Adrenal gland (tissue), 9 donors: ENCODE measurements at regions not wholly inside any gene's neighbourhood (a gene's known extent, or its start where the extent isn't known, plus 50 kb on each side); places are given as distances from the start of the nearest gene placed in this dataset.
"Not testable (repeated sequence)": the region's sequence is repeated elsewhere in the genome, so short reads cannot be mapped to it uniquely, and the experiment has no call there.

Experiments
- DNase-seq, 7 donors: peaks; one replicate each; pipeline ENCODE4 v3.0.0-alpha.2; 2019 to 2020
- H3K27ac ChIP-seq, 5 donors: fragments of 200-600 bp; sonication (generic) in 4 of 5; 1 replicate in 3 of 5; 2 replicates in 2 of 5; pipeline versions ENCODE4 v1.5.1 to v1.8.0; 2016 to 2020; ENCODE audit warnings: mild to moderate bottlenecking in 1 of 5
- H3K27me3 ChIP-seq: fragments of 200-600 bp; 2 replicates; pipeline ENCODE4 v1.8.0; 2021
- H3K36me3 ChIP-seq, 2 donors: fragments of 200-600 bp; replicated peaks in 1 of 2; 1 replicate in 1 of 2; 2 replicates in 1 of 2; pipeline versions ENCODE4 v1.5.1 to v1.8.0; 2018 to 2022
- H3K4me1 ChIP-seq, 2 donors: fragments of 200-600 bp; replicated peaks in 1 of 2; 1 replicate in 1 of 2; 2 replicates in 1 of 2; pipeline versions ENCODE4 v1.5.1 to v1.8.0; 2018 to 2021
- H3K4me3 ChIP-seq, 4 donors: fragments of 200-600 bp; sonication (generic) in 3 of 4; one replicate each; pipeline ENCODE4 v1.5.1; 2016 to 2018
- H3K9me3 ChIP-seq, 3 donors: fragments of 200-600 bp; sonication (generic) in 1 of 3; replicated peaks in 1 of 3; 1 replicate in 2 of 3; 2 replicates in 1 of 3; pipeline versions ENCODE4 v1.5.1 to v1.8.0; 2016 to 2021
- POLR2A ChIP-seq, 2 donors: fragments of 450-650 bp; IDR thresholded peaks; one replicate each; pipeline ENCODE4 v1.6.1; 2017; ENCODE audit warnings: antibody characterized with exemption in 2 of 2, mild to moderate bottlenecking in 2 of 2, moderate library complexity in 1 of 2
- WGBS, 4 donors: extraction: QIAGEN DNeasy Blood & Tissue Kit in 2 of 4; methylation state at CpG; one replicate each; pipeline versions ENCODE4 v1.1.5 to v1.1.7; 2013 to 2017; 5-methylcytosine and 5-hydroxymethylcytosine counted together
- intact Hi-C, 2 donors: fragments of 100-400 bp; cut with DNase I; formaldehyde crosslinking; loops; one replicate each; pipeline versions ENCODE4 v1.14.1 to v1.15.0; 2022 to 2023
- TF ChIP-seq, protein P1 (sequence below), 6 experiments: fragments of 450-650 bp in 4 of 6; fragments of 200-600 bp in 2 of 6; sonication (generic) in 1 of 6; IDR thresholded peaks; 1 replicate in 5 of 6; 2 replicates in 1 of 6; pipeline versions ENCODE4 v1.5.1 to v1.8.0; 2016 to 2021; ENCODE audit warnings: antibody characterized with exemption in 6 of 6, mild to moderate bottlenecking in 2 of 6, moderate library complexity in 1 of 6
- donor health status: healthy with polysubstance abuse.
- donor health status: Bipolar disorder and iron deficiency.
- donor health status: DM: yes; HTN: yes; CAD: no.
- donor health status: DM: no; HTN: no; CAD: no.
- donor health status: DM: no; HTN: no; CAD: no.

DNA sequence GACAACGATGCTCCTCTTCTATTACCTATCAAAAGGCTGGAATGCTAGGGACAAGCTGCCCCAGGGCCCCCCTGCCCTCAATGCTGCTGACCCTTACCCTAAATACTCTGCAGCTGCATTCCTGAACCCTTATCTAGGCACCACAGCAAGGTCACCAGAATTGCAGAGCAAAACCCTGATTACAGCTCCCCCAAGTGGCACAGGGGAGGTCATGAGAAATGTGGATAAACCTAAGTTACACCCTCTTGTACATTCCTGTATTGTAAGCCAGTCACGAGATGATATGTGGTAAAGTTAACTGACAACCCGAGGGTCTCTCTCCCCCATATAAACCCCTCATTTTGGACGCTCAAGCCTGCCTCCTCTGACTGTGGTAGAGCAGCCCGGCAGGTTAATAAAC lies 411.8 kb upstream of the STXBP6 start:
- no peak overlapping the region for H3K27ac ChIP-seq
- no peaks in the 10 kb centered on the region for H3K4me1 ChIP-seq
- DNase-seq = no peak
- intact Hi-C loops = no loop called here
- TF ChIP-seq, protein P1, sequence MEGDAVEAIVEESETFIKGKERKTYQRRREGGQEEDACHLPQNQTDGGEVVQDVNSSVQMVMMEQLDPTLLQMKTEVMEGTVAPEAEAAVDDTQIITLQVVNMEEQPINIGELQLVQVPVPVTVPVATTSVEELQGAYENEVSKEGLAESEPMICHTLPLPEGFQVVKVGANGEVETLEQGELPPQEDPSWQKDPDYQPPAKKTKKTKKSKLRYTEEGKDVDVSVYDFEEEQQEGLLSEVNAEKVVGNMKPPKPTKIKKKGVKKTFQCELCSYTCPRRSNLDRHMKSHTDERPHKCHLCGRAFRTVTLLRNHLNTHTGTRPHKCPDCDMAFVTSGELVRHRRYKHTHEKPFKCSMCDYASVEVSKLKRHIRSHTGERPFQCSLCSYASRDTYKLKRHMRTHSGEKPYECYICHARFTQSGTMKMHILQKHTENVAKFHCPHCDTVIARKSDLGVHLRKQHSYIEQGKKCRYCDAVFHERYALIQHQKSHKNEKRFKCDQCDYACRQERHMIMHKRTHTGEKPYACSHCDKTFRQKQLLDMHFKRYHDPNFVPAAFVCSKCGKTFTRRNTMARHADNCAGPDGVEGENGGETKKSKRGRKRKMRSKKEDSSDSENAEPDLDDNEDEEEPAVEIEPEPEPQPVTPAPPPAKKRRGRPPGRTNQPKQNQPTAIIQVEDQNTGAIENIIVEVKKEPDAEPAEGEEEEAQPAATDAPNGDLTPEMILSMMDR (IDR thresholded peaks at IDR 0.05) = no peak
- TF ChIP-seq POLR2A (IDR thresholded peaks at IDR 0.05) = no peak
- no peaks in the 10 kb centered on the region for H3K36me3 ChIP-seq
- H3K27me3 ChIP-seq = no peaks in the 10 kb centered on the region
- WGBS, 4 donors = 60 to 66% (median 64%) methylated on average over 3 to 5 of the region's 5 CpGs
- H3K4me3 ChIP-seq = no peak overlapping the region
- no peaks in the 10 kb centered on the region for H3K9me3 ChIP-seq

DNA sequence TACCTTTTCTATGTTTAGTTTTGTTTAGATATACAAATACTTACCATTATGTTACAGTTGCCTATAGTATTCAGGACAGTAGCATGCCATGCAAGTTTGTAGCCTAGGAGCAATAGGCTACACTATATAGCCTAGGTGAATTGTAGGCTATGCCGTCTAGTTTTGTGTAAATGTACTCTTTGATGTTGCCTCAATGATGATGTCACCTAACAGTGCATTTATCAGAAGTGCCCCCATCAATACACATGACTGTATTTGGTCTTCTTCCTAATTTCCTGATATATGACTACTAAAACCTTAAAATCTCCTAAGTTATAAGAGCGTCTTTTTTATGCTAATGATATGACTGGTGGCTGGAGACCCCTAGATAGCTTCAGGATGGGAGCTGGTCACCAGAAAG lies 394.4 kb upstream of the STXBP6 start:
- Histone ChIP-seq H3K9me3 (no peaks in the 10 kb centered on the region), H3K36me3 (no peaks in the 10 kb centered on the region), H3K4me3 (no peak overlapping the region), H3K27me3 (no peaks in the 10 kb centered on the region), H3K4me1 (no peaks in the 10 kb centered on the region), H3K27ac (no peak overlapping the region)
- DNase-seq = no peak
- intact Hi-C loops = no loop called here
- 71 to 81% (median 75%) methylated on average over 2 of the region's 2 CpGs for WGBS, 4 donors
- TF ChIP-seq, protein P1 (IDR thresholded peaks at IDR 0.05) = no peak
- TF ChIP-seq POLR2A (IDR thresholded peaks at IDR 0.05) = no peak

DNA sequence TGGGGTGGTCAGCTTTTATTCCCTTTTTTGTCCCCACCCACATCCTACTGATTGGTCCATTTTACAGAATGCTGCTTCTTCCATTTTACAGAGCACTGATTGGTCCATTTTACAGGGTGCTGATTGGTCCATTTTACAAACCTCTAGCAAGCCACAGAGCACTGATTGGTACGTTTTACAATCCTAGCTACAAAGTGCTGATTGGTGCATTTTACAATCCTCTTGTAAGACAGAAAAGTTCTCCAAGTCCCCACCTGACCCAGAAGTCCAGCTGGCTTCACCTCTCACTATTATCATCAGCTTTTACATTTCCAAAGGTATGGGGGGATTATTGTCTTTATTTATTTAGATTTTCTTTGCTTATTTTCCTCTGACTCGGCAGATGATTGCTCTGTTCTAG lies 390.4 kb upstream of the STXBP6 start:
- intact Hi-C loops = not testable (repeated sequence)

DNA sequence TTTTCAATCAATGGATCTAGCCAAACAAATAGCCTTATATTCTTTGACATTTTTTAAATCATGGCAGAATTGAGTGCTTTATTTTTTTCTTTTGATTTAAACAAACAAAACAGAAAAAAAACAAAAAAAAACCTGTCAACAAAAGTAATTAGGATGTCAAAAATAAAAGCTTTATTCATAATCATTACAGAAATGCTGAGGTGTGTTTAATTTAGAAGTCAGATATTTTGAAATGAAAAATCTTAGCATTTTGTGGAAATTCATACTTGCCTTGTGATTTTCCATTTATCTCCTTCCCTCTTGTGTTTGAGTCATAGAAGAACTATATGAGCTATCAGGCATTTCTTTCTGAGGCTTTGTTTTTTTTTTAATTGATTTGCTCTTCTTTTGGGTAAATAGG lies 387.0 kb upstream of the STXBP6 start:
- no peak overlapping the region for H3K27ac ChIP-seq
- no peaks in the 10 kb centered on the region for H3K4me1 ChIP-seq
- no peaks in the 10 kb centered on the region for H3K27me3 ChIP-seq
- no peaks in the 10 kb centered on the region for H3K36me3 ChIP-seq
- intact Hi-C loops = no loop called here
- no peak overlapping the region for H3K4me3 ChIP-seq
- H3K9me3 ChIP-seq = no peaks in the 10 kb centered on the region
- DNase-seq = no peak
- TF ChIP-seq, protein P1 (IDR thresholded peaks at IDR 0.05) = no peak
- no peak for TF ChIP-seq POLR2A (IDR thresholded peaks at IDR 0.05)

More for the DNA sequence above, 390.4 kb upstream of the STXBP6 start:
- not testable (repeated sequence) for H3K27me3 ChIP-seq, H3K27ac ChIP-seq, H3K36me3 ChIP-seq, H3K9me3 ChIP-seq, H3K4me3 ChIP-seq, DNase-seq, H3K4me1 ChIP-seq
- 51 to 84% (median 76%) methylated on average over 2 of the region's 2 CpGs for WGBS, 4 donors

DNA sequence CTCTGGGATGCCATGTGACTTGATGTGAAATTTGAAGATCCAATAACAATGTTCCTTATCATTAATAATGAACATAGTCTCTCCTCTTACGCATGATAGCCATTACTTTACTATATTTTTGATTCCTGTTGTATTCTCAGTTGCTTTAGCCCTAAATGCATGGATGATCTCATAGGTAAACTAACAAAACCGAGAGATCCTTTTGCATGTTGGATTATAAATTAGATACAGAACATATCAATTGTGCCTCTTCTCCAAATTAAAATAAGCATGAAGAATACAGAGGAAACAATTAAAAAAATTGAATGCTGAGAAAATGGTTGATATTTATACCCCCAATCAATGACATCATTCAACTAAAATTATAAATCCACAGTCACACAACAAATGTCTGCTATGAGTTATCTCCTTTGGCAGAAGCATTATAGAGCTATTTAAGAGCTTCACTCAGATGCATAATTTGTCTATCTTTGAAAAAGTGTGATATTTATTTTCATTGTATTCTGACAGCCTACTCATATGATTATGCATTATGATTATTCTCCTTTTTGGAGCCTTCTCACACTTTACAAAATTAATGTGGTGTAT lies 386.4 kb upstream of the STXBP6 start:
- 63 to 71% (median 69%) methylated on average over 2 of the region's 2 CpGs for WGBS, 4 donors
- intact Hi-C loops = no loop called here

More for the DNA sequence above, 386.4 kb upstream of the STXBP6 start:
- TF ChIP-seq POLR2A (IDR thresholded peaks at IDR 0.05) = no peak
- TF ChIP-seq, protein P1 (IDR thresholded peaks at IDR 0.05) = no peak
- Histone ChIP-seq H3K4me1 (no peaks in the 10 kb centered on the region), H3K9me3 (no peaks in the 10 kb centered on the region), H3K27me3 (no peaks in the 10 kb centered on the region), H3K4me3 (no peak overlapping the region), H3K27ac (no peak overlapping the region), H3K36me3 (no peaks in the 10 kb centered on the region)
- DNase-seq = no peak
